Endothelial cell of umbilical vein (primary cell): ENCODE measurements at regions not wholly inside any gene's neighbourhood (a gene's known extent, or its start where the extent isn't known, plus 50 kb on each side); places are given as distances from the start of the nearest gene placed in this dataset.

ENCODE experiments used
- BruUV-seq: library from RNA; stranded (reverse); fragments of 400-500 nt; replicated peaks from 2 replicates; lab custom pipeline; 2021; lab: Mats Ljungman, UMichigan
- CTCF ChIA-PET: fragments of 300-600, 350-600 bp; sonication (Branson Sonifier 250); formaldehyde crosslinking; loops from one replicate; lab custom pipeline; 2021; ENCODE audit warnings: antibody characterized with exemption, inconsistent platforms; lab: Charles Lee
- POLR2A ChIA-PET: fragments of 300-600, 350-600 bp; sonication (Branson Sonifier 250); formaldehyde crosslinking; loops from one replicate; lab custom pipeline; 2021; ENCODE audit warnings: antibody characterized with exemption, inconsistent platforms; lab: Charles Lee
- DNase-seq: peaks from one replicate; pipeline ENCODE4 v3.0.0-alpha.2; 2011; ENCODE audit warnings: low read depth, low spot score
- FAIRE-seq: peaks from 2 replicates; lab custom pipeline; 2011; peaks lifted over from hg19 to GRCh38; lab: Jason Lieb, UNC
- H2AFZ ChIP-seq: 2 replicates; pipeline ENCODE4 v1.6.0; 2012; ENCODE audit warnings: low read depth, low read length, control low read depth, inconsistent platforms
- H3K27ac ChIP-seq: 2 replicates; pipeline ENCODE4 v1.5.1; 2011; ENCODE audit warnings: low read depth, mild to moderate bottlenecking, control low read depth, low read length, moderate library complexity; ENCODE audit not compliant: insufficient read depth
- H3K27me3 ChIP-seq, 2 experiments: 2 replicates each; pipeline versions ENCODE4 v1.6.0 to v1.6.1; 2011; ENCODE audit warnings: low read length in 2 of 2, mixed read lengths in 1 of 2; ENCODE audit not compliant: control insufficient read depth in 2 of 2, insufficient read depth in 2 of 2
- H3K36me3 ChIP-seq, 2 experiments: 2 replicates in 1 of 2; 3 replicates in 1 of 2; pipeline ENCODE4 v1.5.1; 2011; ENCODE audit warnings: low read length in 2 of 2, mild to moderate bottlenecking in 1 of 2, moderate library complexity in 1 of 2; ENCODE audit not compliant: control insufficient read depth in 2 of 2, insufficient read depth in 2 of 2; ENCODE audit errors: extremely low read depth in 1 of 2
- H3K4me1 ChIP-seq: 3 replicates; pipeline ENCODE4 v1.5.1; 2011; ENCODE audit warnings: mild to moderate bottlenecking, low read length; ENCODE audit not compliant: control insufficient read depth, insufficient read depth; ENCODE audit errors: extremely low read depth
- H3K4me2 ChIP-seq: 2 replicates; pipeline ENCODE4 v1.6.1; 2011; ENCODE audit warnings: low read length, control low read depth, mixed read lengths; ENCODE audit not compliant: insufficient read depth
- H3K4me3 ChIP-seq, 3 experiments: fragments of 200-600 bp in 1 of 3; sonication (generic), shearing (Covaris generic) in 1 of 3; replicated peaks in 1 of 3; 2 replicates each; pipeline ENCODE4 v1.5.1; 2011 to 2016; ENCODE audit warnings: control low read depth in 3 of 3, low read length in 3 of 3, mild to moderate bottlenecking in 2 of 3, inconsistent platforms in 1 of 3, low read depth in 1 of 3, moderate library complexity in 1 of 3; ENCODE audit not compliant: insufficient read depth in 1 of 3
- H3K79me2 ChIP-seq: 2 replicates; pipeline ENCODE4 v1.6.0; 2012; ENCODE audit warnings: low read length, inconsistent platforms; ENCODE audit not compliant: control insufficient read depth, insufficient read depth
- H3K9ac ChIP-seq: replicated peaks from 2 replicates; pipeline ENCODE3; 2011; ENCODE audit warnings: low read length, control low read depth; ENCODE audit not compliant: insufficient read depth; ENCODE audit errors: extremely low read depth
- H3K9me1 ChIP-seq: replicated peaks from 3 replicates; pipeline ENCODE4 v1.6.0; 2011; ENCODE audit warnings: mild to moderate bottlenecking, low read length; ENCODE audit not compliant: control insufficient read depth, insufficient read depth; ENCODE audit errors: extremely low read depth
- H3K9me3 ChIP-seq: replicated peaks from 2 replicates; pipeline ENCODE4 v1.5.1; 2012; ENCODE audit warnings: low read length, inconsistent platforms; ENCODE audit not compliant: control insufficient read depth, insufficient read depth
- H4K20me1 ChIP-seq: replicated peaks from 2 replicates; pipeline ENCODE3; 2011; ENCODE audit warnings: mild to moderate bottlenecking, low read length; ENCODE audit not compliant: control insufficient read depth, insufficient read depth; ENCODE audit errors: extremely low read depth
- EZH2 ChIP-seq: IDR thresholded peaks from 2 replicates; pipeline ENCODE4 v1.6.1; 2012; ENCODE audit warnings: borderline replicate concordance, low read depth, mild to moderate bottlenecking, moderate library complexity, low read length, inconsistent platforms; ENCODE audit not compliant: severe bottlenecking
- FOS ChIP-seq: IDR thresholded peaks from 2 replicates; pipeline ENCODE4 v1.6.1; 2011; ENCODE audit warnings: mild to moderate bottlenecking, low read length, moderate library complexity, borderline replicate concordance; ENCODE audit not compliant: insufficient read depth
- GATA2 ChIP-seq: IDR thresholded peaks from 2 replicates; pipeline ENCODE4 v1.7.0; 2011; ENCODE audit warnings: low read depth, mild to moderate bottlenecking, moderate library complexity, mixed read lengths, low read length; ENCODE audit not compliant: insufficient read length, insufficient read depth
- JUN ChIP-seq: IDR thresholded peaks from 2 replicates; pipeline ENCODE4 v1.6.1; 2011; ENCODE audit warnings: borderline replicate concordance, low read depth; ENCODE audit not compliant: insufficient read length, insufficient read depth
- MYC ChIP-seq: IDR thresholded peaks from one replicate; pipeline ENCODE4 v1.6.1; 2011; ENCODE audit warnings: mild to moderate bottlenecking, low read depth, low read length
- POLR2A ChIP-seq: IDR thresholded peaks from 2 replicates; pipeline ENCODE4 v1.6.1; 2012; ENCODE audit warnings: low read depth, mild to moderate bottlenecking, control low read depth, low read length
- POLR2AphosphoS5 ChIP-seq: IDR thresholded peaks from 2 replicates; pipeline ENCODE4 v1.6.1; 2012; ENCODE audit warnings: low read depth, mild to moderate bottlenecking, control low read depth, low read length, moderate library complexity; ENCODE audit not compliant: insufficient read depth
- dilution Hi-C: fragments of 300-500 bp; cut with MboI; formaldehyde crosslinking; loops from one replicate; pipeline ENCODE4 v1.15.0; 2019; ENCODE audit warnings: low sequenced_read_pairs; ENCODE audit not compliant: extremely low pct_ligation_motif_present
- intact Hi-C: fragments of 100-400 bp; cut with micrococcal nuclease; formaldehyde crosslinking; loops from one replicate; pipeline ENCODE4 v1.10.0; 2022
- TF ChIP-seq, protein P1 (sequence below): IDR thresholded peaks from 2 replicates; pipeline ENCODE4 v1.6.1; 2011; ENCODE audit not compliant: insufficient read depth, insufficient read length
- TF ChIP-seq, protein P2 (sequence below), 2 donors: IDR thresholded peaks; 1 replicate in 1 of 2; 2 replicates in 1 of 2; pipeline ENCODE4 v1.5.1; 2011; ENCODE audit warnings: low read length in 2 of 2, mild to moderate bottlenecking in 2 of 2, moderate library complexity in 2 of 2, control low read depth in 1 of 2, inconsistent platforms in 1 of 2, low read depth in 1 of 2; ENCODE audit not compliant: insufficient read depth in 1 of 2; ENCODE audit errors: extremely low read depth in 1 of 2

DNA sequence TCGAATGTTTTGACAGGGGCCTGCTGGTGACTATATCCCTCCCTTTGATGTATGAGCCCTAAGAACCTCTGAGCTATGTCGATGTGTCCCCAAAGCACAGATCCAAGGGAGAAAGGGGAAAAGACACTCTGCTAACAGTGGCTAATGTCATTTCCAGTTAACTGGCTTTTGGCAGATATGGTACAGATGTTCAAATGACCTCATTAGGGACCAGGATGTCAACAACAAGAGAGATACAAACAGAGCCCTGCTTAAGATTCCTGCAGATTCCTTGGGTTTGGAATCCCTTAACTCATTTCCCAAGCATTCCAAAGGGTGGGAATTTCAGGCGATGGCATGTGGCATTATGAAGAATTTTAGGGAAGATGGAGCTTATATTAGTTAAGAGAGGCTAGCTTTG, 517.3 kb downstream of the SOX6 start:
- FAIRE-seq (no peak), DNase-seq (no peak)
- CTCF ChIA-PET: interaction anchor here (0.9 kb wide), 1 partner anchor 9 kb away, joined by 4 read pairs; no protein-coding TSS in a partner anchor
- no peaks in the 10 kb centered on the region for H4K20me1 ChIP-seq
- H3K9me3 ChIP-seq: no peaks in the 10 kb centered on the region
- H3K27ac ChIP-seq: no peak overlapping the region
- TF ChIP-seq GATA2: no peak
- no peak for TF ChIP-seq MYC
- TF ChIP-seq, protein P1, sequence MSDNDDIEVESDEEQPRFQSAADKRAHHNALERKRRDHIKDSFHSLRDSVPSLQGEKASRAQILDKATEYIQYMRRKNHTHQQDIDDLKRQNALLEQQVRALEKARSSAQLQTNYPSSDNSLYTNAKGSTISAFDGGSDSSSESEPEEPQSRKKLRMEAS: no peak
- TF ChIP-seq EZH2: no peak
- no peak for TF ChIP-seq FOS
- no peak for TF ChIP-seq POLR2AphosphoS5
- TF ChIP-seq, protein P2, sequence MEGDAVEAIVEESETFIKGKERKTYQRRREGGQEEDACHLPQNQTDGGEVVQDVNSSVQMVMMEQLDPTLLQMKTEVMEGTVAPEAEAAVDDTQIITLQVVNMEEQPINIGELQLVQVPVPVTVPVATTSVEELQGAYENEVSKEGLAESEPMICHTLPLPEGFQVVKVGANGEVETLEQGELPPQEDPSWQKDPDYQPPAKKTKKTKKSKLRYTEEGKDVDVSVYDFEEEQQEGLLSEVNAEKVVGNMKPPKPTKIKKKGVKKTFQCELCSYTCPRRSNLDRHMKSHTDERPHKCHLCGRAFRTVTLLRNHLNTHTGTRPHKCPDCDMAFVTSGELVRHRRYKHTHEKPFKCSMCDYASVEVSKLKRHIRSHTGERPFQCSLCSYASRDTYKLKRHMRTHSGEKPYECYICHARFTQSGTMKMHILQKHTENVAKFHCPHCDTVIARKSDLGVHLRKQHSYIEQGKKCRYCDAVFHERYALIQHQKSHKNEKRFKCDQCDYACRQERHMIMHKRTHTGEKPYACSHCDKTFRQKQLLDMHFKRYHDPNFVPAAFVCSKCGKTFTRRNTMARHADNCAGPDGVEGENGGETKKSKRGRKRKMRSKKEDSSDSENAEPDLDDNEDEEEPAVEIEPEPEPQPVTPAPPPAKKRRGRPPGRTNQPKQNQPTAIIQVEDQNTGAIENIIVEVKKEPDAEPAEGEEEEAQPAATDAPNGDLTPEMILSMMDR (IDR thresholded peaks at IDR 0.05; ENCODE audit: extremely low read depth in 1 of 2, insufficient read depth in 1 of 2, low read depth in 1 of 2, low read length in 2 of 2): no peak
- no peak for TF ChIP-seq JUN
- TF ChIP-seq POLR2A: no peak
- H3K9ac ChIP-seq: no peak overlapping the region
- dilution Hi-C loops: no loop called here
- H3K4me3 ChIP-seq: no peak overlapping the region
- peaks cover 5% of the 10 kb centered on the region for H3K4me1 ChIP-seq
- no peaks in the 10 kb centered on the region for H3K27me3 ChIP-seq
- POLR2A ChIA-PET: no interaction called here
- no peak overlapping the region for H2AFZ ChIP-seq
- no TSS peak for BruUV-seq
- intact Hi-C loops: no loop called here
- no peaks in the 10 kb centered on the region for H3K79me2 ChIP-seq
- no peak overlapping the region for H3K4me2 ChIP-seq
- no peaks in the 10 kb centered on the region for H3K9me1 ChIP-seq
- H3K36me3 ChIP-seq: no peaks in the 10 kb centered on the region
